Activated T-helper 17 cell treated with anti-CD3 and anti-CD28 coated beads, Interleukin-2, amount 50 U/mL, for 72 hours (primary cell): ENCODE measurements at regions not wholly inside any gene's neighbourhood (a gene's known extent, or its start where the extent isn't known, plus 50 kb on each side); places are given as distances from the start of the nearest gene placed in this dataset.

Source experiments
- ATAC-seq: fragments of 150-1000 bp; cut with Tn5 transposase; replicated peaks from 2 replicates; pipeline ENCODE4 v1.10.0; 2021; ENCODE audit warnings: mild to moderate bottlenecking, moderate library complexity
- H3K27ac Mint-ChIP-seq: one replicate; pipeline ENCODE4 v1.8.0; 2022; ENCODE audit warnings: mixed read lengths
- H3K27me3 Mint-ChIP-seq: one replicate; pipeline ENCODE4 v1.8.0; 2022; ENCODE audit warnings: mixed read lengths
- H3K36me3 Mint-ChIP-seq: one replicate; pipeline ENCODE4 v1.8.0; 2022; ENCODE audit warnings: low read depth, mild to moderate bottlenecking, mixed read lengths
- H3K4me1 Mint-ChIP-seq: one replicate; pipeline ENCODE4 v1.8.0; 2022; ENCODE audit warnings: mixed read lengths
- H3K4me3 Mint-ChIP-seq: one replicate; pipeline ENCODE4 v1.8.0; 2022; ENCODE audit warnings: mild to moderate bottlenecking, mixed read lengths
- H3K9me3 Mint-ChIP-seq: one replicate; pipeline ENCODE4 v1.8.0; 2022; ENCODE audit warnings: mixed read lengths

GRCh38 chr7:106430535-106431455 lies 146.0 kb upstream of the NAMPT start:
- Mint-ChIP-seq H3K4me3 (no peak overlapping the region), H3K27ac (no peak overlapping the region), H3K27me3 (no peaks in the 10 kb centered on the region), H3K9me3 (peaks cover 4% of the 10 kb centered on the region), H3K4me1 (peaks cover 20% of the 10 kb centered on the region), H3K36me3 (no peaks in the 10 kb centered on the region)
- no peak for ATAC-seq

GRCh38 chr7:106430103-106430502 lies 145.3 kb upstream of the NAMPT start:
- H3K27me3 Mint-ChIP-seq: no peaks in the 10 kb centered on the region
- no peaks in the 10 kb centered on the region for H3K36me3 Mint-ChIP-seq
- H3K27ac Mint-ChIP-seq: no peak overlapping the region
- peaks cover 26% of the 10 kb centered on the region for H3K4me1 Mint-ChIP-seq
- no peak overlapping the region for H3K4me3 Mint-ChIP-seq
- peaks cover 4% of the 10 kb centered on the region for H3K9me3 Mint-ChIP-seq
- no peak for ATAC-seq

- no peak for ATAC-seq
- Mint-ChIP-seq H3K27ac (peak overlapping the region; percentile 94), H3K4me3 (no peak overlapping the region), H3K36me3 (no peaks in the 10 kb centered on the region), H3K9me3 (peaks cover 4% of the 10 kb centered on the region), H3K27me3 (no peaks in the 10 kb centered on the region), H3K4me1 (peaks cover 49% of the 10 kb centered on the region)
Measured at GRCh38 chr7:106426803-106427202, 142.0 kb upstream of the NAMPT start.

DNA sequence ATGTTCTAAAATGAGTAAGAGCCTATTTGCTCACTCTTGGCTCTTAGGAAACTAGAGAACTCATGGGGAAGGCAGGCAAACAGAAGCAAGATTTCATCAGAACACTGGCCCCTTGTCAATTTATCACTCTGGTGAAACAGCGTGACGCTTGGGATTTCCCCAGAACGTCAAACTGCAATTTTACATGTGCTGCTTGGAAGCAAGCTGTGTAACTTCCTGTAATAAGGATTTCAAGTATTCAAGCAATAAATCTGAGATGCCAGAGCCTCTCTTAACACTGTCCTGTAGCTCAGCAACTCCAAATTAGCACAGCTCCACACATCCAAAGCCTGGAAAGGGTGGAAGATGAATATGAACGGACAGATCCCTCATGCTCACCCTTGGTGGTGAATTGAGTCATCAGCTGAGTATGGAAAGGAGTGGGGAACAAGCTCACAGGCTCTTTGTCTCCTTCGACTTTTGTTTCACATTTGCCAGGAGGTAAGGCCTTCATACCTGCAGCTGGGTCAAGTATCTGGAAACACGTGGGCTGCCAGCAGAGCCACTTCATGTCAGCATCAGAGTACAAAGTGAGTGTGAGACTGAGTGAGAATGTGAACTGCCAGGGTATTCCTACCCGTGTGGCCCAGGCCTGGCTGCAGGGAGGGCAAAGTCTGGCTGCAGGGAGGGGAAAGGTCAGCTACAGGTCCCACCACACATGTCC lies 140.4 kb upstream of the NAMPT start:
- Mint-ChIP-seq H3K27ac (peak overlapping the region; percentile 94), H3K4me1 (peaks cover 55% of the 10 kb centered on the region), H3K4me3 (peak overlapping the region; percentile 78), H3K36me3 (no peaks in the 10 kb centered on the region), H3K27me3 (no peaks in the 10 kb centered on the region), H3K9me3 (peaks cover 4% of the 10 kb centered on the region)
- peak; percentile 93 for ATAC-seq

- H3K36me3 Mint-ChIP-seq: no peaks in the 10 kb centered on the region
- ATAC-seq: no peak
- H3K4me1 Mint-ChIP-seq: peaks cover 60% of the 10 kb centered on the region
- H3K27ac Mint-ChIP-seq: peak overlapping the region; percentile 94
- no peaks in the 10 kb centered on the region for H3K27me3 Mint-ChIP-seq
- H3K4me3 Mint-ChIP-seq: peak overlapping the region; percentile 78
- H3K9me3 Mint-ChIP-seq: peaks cover 4% of the 10 kb centered on the region
Measured at GRCh38 chr7:106424476-106425016, 139.8 kb upstream of the NAMPT start.

DNA sequence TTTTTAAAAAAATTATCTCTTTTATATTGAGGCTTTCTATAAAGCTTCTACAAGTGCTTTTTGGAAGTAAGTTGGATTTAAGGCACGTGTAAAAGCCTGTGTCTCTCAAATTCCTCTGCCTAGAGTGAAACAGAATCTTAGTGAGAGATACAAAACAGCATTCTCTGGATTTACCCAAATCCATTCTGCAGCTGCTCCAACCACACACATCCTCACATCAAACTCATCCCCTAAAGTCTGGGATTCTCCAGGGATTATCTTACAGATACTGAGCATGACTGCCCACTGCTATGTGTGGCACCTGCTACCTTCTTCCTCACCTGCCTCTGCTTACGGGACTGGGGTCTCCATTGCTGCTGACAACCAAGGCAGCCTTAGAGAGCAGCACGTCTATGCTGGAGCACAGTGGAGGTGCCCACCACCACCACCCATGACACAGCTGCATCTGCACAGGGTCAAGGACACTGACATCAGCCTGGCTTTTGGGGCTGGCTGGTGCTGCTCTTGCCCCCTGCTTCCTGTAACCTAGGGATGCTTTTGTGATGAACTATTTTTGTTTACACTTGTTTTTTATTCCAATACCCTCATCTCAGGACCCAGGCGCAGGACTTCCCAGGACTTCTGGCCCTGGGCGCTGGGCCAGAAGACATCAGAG lies 139.2 kb upstream of the NAMPT start:
- Mint-ChIP-seq H3K9me3 (peaks cover 4% of the 10 kb centered on the region), H3K36me3 (no peaks in the 10 kb centered on the region), H3K4me1 (peaks cover 60% of the 10 kb centered on the region), H3K27me3 (no peaks in the 10 kb centered on the region), H3K27ac (peak overlapping the region; percentile 94), H3K4me3 (peak overlapping the region; percentile 78)
- ATAC-seq: no peak

DNA sequence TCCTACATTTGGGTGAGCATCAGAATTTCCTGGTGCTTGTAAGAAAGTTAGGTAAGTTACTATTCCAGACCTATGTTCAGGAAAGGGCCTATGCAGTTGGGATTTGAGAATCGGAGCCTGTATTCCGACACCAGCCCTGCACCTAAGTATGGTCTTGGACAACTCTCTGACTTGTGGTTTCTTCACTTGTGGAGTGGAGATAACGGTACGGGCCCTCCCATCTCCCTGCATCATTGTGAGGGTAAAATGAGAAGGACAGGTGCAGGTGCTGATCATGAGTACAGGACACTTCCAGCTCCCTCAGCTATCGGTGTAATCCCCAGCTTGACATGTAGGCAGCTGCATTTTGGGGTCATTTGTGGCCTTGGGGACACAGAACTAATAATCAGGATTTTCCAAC lies 138.3 kb upstream of the NAMPT start:
- peaks cover 4% of the 10 kb centered on the region for H3K9me3 Mint-ChIP-seq
- H3K4me1 Mint-ChIP-seq: peaks cover 59% of the 10 kb centered on the region
- no peaks in the 10 kb centered on the region for H3K36me3 Mint-ChIP-seq
- peak overlapping the region; percentile 74 for H3K27ac Mint-ChIP-seq
- no peaks in the 10 kb centered on the region for H3K27me3 Mint-ChIP-seq
- ATAC-seq: no peak
- peak overlapping the region; percentile 44 for H3K4me3 Mint-ChIP-seq

DNA sequence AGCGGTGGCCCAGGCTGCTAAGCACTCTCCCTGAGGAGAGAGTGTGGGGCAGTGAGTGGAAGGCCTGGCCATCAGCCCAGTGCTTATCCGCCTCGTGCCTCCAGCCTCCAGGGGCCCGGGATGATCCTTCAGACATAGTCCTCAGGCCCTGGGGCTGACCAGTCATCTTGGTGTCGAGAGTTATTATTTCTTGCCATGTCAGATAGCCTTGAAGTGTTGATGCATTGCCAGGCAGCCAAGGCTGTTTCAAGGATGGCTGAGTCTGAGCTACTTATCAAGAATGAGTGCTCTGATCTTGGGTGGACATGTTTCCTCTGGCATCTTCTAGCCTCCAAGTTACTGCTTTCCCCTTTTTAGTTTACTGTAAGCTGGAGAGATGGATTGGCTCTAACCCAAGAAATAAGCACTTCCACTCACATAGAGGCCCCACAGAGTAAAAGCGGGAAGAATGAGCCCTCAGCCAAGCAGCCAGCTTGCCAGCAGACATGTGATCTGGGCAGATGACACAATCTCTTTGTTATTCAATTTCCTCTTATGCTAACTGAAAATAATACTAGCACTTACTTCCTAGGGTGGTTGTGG lies 136.5 kb upstream of the NAMPT start:
- Mint-ChIP-seq H3K4me3 (peak overlapping the region; percentile 44), H3K4me1 (peaks cover 46% of the 10 kb centered on the region), H3K27me3 (no peaks in the 10 kb centered on the region), H3K9me3 (peaks cover 4% of the 10 kb centered on the region), H3K36me3 (no peaks in the 10 kb centered on the region), H3K27ac (peak overlapping the region; percentile 74)
- peak; percentile 2 for ATAC-seq

GRCh38 chr7:106420736-106421135 lies 136.0 kb upstream of the NAMPT start:
- peaks cover 44% of the 10 kb centered on the region for H3K4me1 Mint-ChIP-seq
- peaks cover 7% of the 10 kb centered on the region for H3K9me3 Mint-ChIP-seq
- no peak for ATAC-seq
- H3K4me3 Mint-ChIP-seq: peak overlapping the region; percentile 44
- H3K36me3 Mint-ChIP-seq: no peaks in the 10 kb centered on the region
- H3K27ac Mint-ChIP-seq: no peak overlapping the region
- no peaks in the 10 kb centered on the region for H3K27me3 Mint-ChIP-seq

DNA sequence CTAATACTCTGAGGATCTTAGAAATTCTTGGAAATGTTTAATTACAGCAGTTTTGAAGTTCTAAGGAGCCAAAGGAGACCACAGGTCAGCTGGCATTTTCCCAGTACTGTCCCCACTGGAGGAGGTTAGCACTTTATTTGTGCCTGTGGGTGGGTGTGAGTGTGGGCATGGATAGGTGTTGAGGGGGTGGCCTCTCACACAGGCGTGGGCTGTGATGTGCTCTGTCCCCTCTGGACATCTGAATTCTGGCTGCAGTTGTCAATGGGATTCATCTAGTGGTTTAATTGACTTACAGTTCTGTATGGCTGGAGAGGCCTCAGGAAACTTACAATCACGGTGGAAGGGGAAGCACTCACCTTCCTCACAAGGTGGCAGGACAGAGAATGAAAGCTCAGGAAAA lies 135.4 kb upstream of the NAMPT start:
- ATAC-seq: no peak
- peaks cover 39% of the 10 kb centered on the region for H3K4me1 Mint-ChIP-seq
- H3K27ac Mint-ChIP-seq: peak overlapping the region; percentile 34
- peak overlapping the region; percentile 21 for H3K4me3 Mint-ChIP-seq
- H3K27me3 Mint-ChIP-seq: no peaks in the 10 kb centered on the region
- no peaks in the 10 kb centered on the region for H3K36me3 Mint-ChIP-seq
- peaks cover 7% of the 10 kb centered on the region for H3K9me3 Mint-ChIP-seq

DNA sequence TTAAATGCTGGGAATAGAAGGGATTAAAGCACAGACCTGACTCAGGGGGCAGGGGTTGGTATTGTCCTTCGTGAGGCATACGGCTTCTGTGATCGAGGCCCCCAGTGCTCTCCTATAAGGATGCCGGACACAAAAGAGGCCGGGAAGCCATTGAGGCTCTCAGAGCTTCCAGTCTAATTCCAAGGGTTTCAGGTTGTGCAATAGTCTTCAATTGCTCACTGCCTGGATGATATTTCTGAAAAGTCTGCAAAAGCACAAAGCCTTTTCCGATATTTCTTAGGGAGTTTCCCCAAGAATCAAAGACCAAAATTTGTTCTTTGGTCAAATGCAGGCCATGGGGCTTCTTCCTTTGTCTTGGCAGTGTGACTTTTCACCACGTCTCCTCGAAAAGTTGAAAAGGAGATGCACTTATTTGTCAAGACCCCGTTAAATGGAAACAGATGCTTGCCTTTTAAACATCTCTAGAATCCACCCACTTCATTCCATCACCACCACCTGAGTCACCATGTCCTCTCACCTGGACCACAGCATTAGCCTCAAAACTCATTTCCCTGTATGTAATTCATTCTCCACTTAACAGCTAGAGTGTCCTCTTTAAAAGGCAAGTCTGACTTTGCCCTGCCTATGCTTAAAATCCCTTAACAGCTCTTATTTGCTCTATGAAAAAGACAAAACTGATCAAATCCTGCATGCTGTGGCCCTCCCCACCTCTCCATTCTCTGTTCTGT lies 134.8 kb upstream of the NAMPT start:
- Mint-ChIP-seq H3K27me3 (no peaks in the 10 kb centered on the region), H3K4me3 (peak overlapping the region; percentile 21), H3K9me3 (peaks cover 7% of the 10 kb centered on the region), H3K27ac (peak overlapping the region; percentile 34), H3K4me1 (peaks cover 35% of the 10 kb centered on the region), H3K36me3 (no peaks in the 10 kb centered on the region)
- ATAC-seq: peak; percentile 74

- Mint-ChIP-seq H3K36me3 (no peaks in the 10 kb centered on the region), H3K27me3 (no peaks in the 10 kb centered on the region), H3K4me3 (no peak overlapping the region), H3K4me1 (peaks cover 26% of the 10 kb centered on the region), H3K27ac (peak overlapping the region; percentile 9), H3K9me3 (peaks cover 7% of the 10 kb centered on the region)
- ATAC-seq: no peak
Measured at GRCh38 chr7:106418526-106418925, 133.7 kb upstream of the NAMPT start.

DNA sequence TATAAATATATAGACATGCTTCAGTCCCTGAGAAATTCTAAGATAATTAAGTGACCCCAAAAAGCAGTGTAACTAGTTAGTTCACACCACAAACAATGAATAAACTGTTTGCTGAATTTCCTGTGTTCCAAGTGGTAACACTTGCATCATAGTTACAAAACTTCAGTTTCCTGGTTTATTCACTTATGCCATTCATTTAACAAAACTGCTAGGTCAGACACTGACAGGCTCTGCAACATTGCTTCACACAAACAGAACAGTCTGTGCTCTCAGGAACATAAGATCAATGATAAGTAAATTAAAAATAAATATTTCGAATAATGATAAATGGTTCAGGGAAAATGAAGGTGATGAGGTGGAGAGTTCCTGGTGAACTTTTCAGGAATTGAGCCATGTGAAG lies 133.3 kb upstream of the NAMPT start:
- peak overlapping the region; percentile 50 for H3K27ac Mint-ChIP-seq
- H3K4me3 Mint-ChIP-seq: no peak overlapping the region
- H3K36me3 Mint-ChIP-seq: no peaks in the 10 kb centered on the region
- peak; percentile 47 for ATAC-seq
- H3K27me3 Mint-ChIP-seq: no peaks in the 10 kb centered on the region
- H3K4me1 Mint-ChIP-seq: peaks cover 26% of the 10 kb centered on the region
- peaks cover 7% of the 10 kb centered on the region for H3K9me3 Mint-ChIP-seq
